ENCODE measurements at regions not wholly inside any gene's neighbourhood (a gene's known extent, or its start where the extent isn't known, plus 50 kb on each side); places are given as distances from the start of the nearest gene placed in this dataset. TPM values are rescaled to one million over a fixed set of nuclear protein-coding genes. Genes with fewer than 3 reads are reported as not detected.
"Not testable (repeated sequence)": the region's sequence is repeated elsewhere in the genome, so short reads cannot be mapped to it uniquely, and the experiment has no call there.

GRCh38 chr6:80434691-80435350 lies 328.4 kb downstream of the BCKDHB start:
- DNase-seq (ENCODE audit: low spot score), result no peak

GRCh38 chr6:80433673-80434025 lies 327.2 kb downstream of the BCKDHB start:
- no peak for DNase-seq (ENCODE audit: low spot score)

- DNase-seq (ENCODE audit: low spot score), result no peak
These were observed 326.7 kb downstream of the BCKDHB start for GRCh38 chr6:80433010-80433672.

- DNase-seq (ENCODE audit: low spot score), result no peak
These were observed 318.8 kb downstream of the BCKDHB start for GRCh38 chr6:80425089-80425823.

GRCh38 chr6:80411486-80411885 lies 305.0 kb downstream of the BCKDHB start:
- no peak for DNase-seq (ENCODE audit: low spot score)

- not testable (repeated sequence) for DNase-seq (ENCODE audit: low spot score)
These were observed 301.5 kb downstream of the BCKDHB start for GRCh38 chr6:80407976-80408375.

GRCh38 chr6:80404889-80405288 lies 298.4 kb downstream of the BCKDHB start:
- DNase-seq (ENCODE audit: low spot score), result no peak

GRCh38 chr6:80403365-80403764 lies 296.9 kb downstream of the BCKDHB start:
- no peak for DNase-seq (ENCODE audit: low spot score)

GRCh38 chr6:80402266-80402665 lies 295.8 kb downstream of the BCKDHB start:
- no peak for DNase-seq (ENCODE audit: low spot score)

Small RNA genes in the stretch of these regions (small RNA-seq; reads per million reads assigned to genes)
- gene AL596028.1 (not detected), gene RNA5SP210 (not detected)

Data from HT-29 (cell line).